ENCODE measurements at regions not wholly inside any gene's neighbourhood (a gene's known extent, or its start where the extent isn't known, plus 50 kb on each side); places are given as distances from the start of the nearest gene placed in this dataset.

DNA sequence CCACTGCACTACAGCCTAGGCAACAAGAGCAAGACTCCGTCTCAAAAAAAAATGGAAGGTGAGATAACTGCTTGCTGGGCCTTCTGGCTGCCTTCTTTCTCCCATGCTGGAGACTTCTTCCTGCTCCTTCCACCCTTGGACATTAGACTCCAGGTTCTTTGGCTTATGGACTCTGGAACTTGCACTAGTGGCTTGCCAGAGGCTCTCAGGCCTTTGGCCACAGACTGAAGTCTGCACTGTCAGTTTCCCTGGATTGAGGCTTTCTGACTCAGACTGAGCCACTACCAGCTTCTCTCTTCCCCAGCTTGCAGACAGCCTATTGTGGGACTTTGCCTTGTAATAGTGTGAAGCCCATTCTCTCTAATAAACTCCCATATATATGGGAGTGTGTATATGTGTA is 118.5 kb upstream of the SLC14A2 start:
- no peak for TF ChIP-seq POLR2A (IDR thresholded peaks at IDR 0.05)
- TF ChIP-seq, protein P1, sequence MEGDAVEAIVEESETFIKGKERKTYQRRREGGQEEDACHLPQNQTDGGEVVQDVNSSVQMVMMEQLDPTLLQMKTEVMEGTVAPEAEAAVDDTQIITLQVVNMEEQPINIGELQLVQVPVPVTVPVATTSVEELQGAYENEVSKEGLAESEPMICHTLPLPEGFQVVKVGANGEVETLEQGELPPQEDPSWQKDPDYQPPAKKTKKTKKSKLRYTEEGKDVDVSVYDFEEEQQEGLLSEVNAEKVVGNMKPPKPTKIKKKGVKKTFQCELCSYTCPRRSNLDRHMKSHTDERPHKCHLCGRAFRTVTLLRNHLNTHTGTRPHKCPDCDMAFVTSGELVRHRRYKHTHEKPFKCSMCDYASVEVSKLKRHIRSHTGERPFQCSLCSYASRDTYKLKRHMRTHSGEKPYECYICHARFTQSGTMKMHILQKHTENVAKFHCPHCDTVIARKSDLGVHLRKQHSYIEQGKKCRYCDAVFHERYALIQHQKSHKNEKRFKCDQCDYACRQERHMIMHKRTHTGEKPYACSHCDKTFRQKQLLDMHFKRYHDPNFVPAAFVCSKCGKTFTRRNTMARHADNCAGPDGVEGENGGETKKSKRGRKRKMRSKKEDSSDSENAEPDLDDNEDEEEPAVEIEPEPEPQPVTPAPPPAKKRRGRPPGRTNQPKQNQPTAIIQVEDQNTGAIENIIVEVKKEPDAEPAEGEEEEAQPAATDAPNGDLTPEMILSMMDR (IDR thresholded peaks at IDR 0.05), result no peak
- TF ChIP-seq POLR2AphosphoS5 (IDR thresholded peaks at IDR 0.05), result no peak
